Right atrium auricular region (tissue), 2 donors: ENCODE measurements at regions not wholly inside any gene's neighbourhood (a gene's known extent, or its start where the extent isn't known, plus 50 kb on each side); places are given as distances from the start of the nearest gene placed in this dataset.

Source experiments
- DNase-seq: peaks from one replicate; pipeline ENCODE4 v3.0.0-alpha.2; 2019; ENCODE audit warnings: low spot score
- H3K27ac ChIP-seq, 2 donors: fragments of 200-600 bp; sonication (generic); 1 replicate in 1 of 2; 2 replicates in 1 of 2; pipeline ENCODE4 v1.5.1; 2016 to 2019
- H3K27me3 ChIP-seq, 2 donors: fragments of 200-600 bp; sonication (generic); one replicate each; pipeline versions ENCODE4 v1.5.1 to v1.6.0; 2017 to 2019
- H3K36me3 ChIP-seq: fragments of 200-600 bp; sonication (generic); one replicate; pipeline ENCODE4 v1.5.1; 2016
- H3K4me1 ChIP-seq, 2 donors: fragments of 200-600 bp; sonication (generic); one replicate each; pipeline versions ENCODE4 v1.5.1 to v1.6.0; 2017 to 2019
- H3K4me3 ChIP-seq, 2 donors: fragments of 200-600 bp; sonication (generic); 1 replicate in 1 of 2; 2 replicates in 1 of 2; pipeline ENCODE4 v1.5.1; 2017 to 2019; ENCODE audit warnings: mild to moderate bottlenecking in 1 of 2, moderate library complexity in 1 of 2
- H3K9me3 ChIP-seq, 2 donors: fragments of 200-600 bp; sonication (generic); one replicate each; pipeline ENCODE4 v1.5.1; 2019
- TF ChIP-seq, protein P1 (sequence below), 2 donors: fragments of 200-600 bp; sonication (generic); IDR thresholded peaks; one replicate each; pipeline ENCODE4 v1.5.1; 2019; ENCODE audit warnings: antibody characterized with exemption in 2 of 2

DNA sequence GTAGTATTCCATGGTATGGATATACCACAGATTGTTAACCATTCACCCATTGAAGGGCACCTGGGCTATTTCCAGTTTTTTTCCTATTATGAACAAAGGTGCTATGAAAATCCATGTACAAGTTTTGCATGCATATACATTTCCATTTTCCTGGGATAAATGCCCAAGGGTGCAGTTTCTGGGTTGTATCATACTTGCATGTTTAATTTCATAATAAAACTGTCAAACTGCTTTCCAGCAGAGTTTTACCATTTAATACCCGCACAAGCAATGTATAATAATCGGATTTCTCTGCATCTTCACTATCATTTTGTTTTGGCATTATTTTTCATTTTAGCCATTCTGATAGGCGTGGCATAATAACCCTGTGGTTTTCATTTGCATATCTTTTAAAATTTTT lies 154.3 kb upstream of the CXCL12 start:
- Histone ChIP-seq H3K4me3 (no peak overlapping the region), H3K4me1 (no peaks in the 10 kb centered on the region), H3K27ac (no peak overlapping the region), H3K9me3 (no peaks in the 10 kb centered on the region), H3K36me3 (no peaks in the 10 kb centered on the region), H3K27me3 (no peaks in the 10 kb centered on the region)
- TF ChIP-seq, protein P1, sequence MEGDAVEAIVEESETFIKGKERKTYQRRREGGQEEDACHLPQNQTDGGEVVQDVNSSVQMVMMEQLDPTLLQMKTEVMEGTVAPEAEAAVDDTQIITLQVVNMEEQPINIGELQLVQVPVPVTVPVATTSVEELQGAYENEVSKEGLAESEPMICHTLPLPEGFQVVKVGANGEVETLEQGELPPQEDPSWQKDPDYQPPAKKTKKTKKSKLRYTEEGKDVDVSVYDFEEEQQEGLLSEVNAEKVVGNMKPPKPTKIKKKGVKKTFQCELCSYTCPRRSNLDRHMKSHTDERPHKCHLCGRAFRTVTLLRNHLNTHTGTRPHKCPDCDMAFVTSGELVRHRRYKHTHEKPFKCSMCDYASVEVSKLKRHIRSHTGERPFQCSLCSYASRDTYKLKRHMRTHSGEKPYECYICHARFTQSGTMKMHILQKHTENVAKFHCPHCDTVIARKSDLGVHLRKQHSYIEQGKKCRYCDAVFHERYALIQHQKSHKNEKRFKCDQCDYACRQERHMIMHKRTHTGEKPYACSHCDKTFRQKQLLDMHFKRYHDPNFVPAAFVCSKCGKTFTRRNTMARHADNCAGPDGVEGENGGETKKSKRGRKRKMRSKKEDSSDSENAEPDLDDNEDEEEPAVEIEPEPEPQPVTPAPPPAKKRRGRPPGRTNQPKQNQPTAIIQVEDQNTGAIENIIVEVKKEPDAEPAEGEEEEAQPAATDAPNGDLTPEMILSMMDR (IDR thresholded peaks at IDR 0.05) = no peak
- no peak for DNase-seq

DNA sequence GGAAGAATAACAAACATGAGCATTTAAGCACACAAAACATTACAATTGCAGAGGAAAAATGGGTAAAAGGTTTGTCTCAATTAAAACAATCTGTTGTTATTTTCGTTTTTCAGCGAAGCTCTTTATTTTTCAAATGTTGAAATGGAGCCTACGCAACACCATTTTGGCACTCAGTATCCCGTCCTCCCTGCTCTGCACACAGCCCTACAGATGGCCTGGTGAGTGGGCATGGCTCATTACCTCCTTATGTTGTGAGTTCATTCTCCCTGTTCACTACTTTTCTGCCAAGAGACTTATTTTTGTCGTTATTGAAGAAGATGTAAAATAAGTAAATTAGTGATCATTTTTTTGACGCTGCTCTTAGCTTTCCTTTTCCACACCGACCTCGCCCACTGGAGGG lies 167.8 kb upstream of the CXCL12 start:
- Histone ChIP-seq H3K27ac (no peak overlapping the region), H3K4me3 (no peak overlapping the region), H3K27me3 (no peaks in the 10 kb centered on the region), H3K4me1 (no peaks in the 10 kb centered on the region), H3K36me3 (no peaks in the 10 kb centered on the region), H3K9me3 (peaks cover 0 to 8% of the 10 kb centered on the region in 2 donors)
- TF ChIP-seq, protein P1 (IDR thresholded peaks at IDR 0.05) = no peak
- no peak for DNase-seq

DNA sequence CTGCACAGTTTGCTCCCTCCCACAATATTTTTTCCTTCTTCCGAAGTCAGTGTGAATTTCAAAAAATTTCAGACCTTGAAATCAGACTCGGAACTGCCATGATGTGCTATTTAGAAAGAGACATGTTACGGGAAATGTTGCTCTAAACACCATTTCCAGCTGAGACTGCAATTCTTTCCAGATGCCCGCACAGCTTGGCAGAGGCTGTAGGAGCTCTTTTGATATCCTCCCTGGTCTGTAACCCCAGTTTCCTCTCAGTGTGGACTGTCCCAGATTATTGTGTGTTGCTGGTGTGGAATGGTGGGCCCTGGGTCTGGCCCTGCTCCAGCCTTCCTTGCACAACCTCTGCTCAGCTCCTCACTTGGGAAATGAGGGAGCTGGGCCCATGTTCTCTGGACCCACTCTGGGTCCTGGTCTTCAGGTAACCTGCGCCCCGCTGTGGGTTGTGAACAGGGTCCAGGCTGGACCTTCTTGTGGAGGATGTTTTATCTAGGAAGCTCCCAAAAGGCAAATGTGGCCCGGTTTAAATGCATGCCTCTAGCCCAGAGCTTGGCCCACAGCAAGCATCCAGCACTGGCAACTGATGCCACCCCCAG lies 172.8 kb upstream of the CXCL12 start:
- no peaks in the 10 kb centered on the region for H3K4me1 ChIP-seq
- no peak overlapping the region for H3K27ac ChIP-seq
- no peaks in the 10 kb centered on the region for H3K27me3 ChIP-seq
- no peak for DNase-seq
- no peak overlapping the region for H3K4me3 ChIP-seq
- TF ChIP-seq, protein P1 (IDR thresholded peaks at IDR 0.05) = no peak
- no peaks in the 10 kb centered on the region for H3K9me3 ChIP-seq
- no peaks in the 10 kb centered on the region for H3K36me3 ChIP-seq

DNA sequence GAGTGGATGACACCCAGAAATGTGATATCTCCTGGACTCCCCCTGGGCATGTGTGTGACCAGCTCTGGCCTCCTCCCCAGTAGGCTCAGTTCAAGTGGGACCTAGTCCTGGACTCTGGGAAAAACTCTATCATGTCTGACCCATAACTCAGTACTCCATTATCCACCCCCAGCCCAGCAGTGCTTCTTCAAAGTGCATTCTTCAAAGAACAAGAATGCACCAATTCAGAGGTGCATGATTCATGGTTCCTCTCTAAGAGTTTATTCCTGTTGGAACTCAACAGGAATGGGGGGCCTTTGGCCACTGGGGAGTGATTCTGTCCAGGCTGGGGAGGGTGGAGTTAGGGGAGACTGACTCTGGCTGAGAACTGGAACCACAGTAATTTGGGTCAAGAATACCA lies 173.6 kb upstream of the CXCL12 start:
- H3K27ac ChIP-seq = no peak overlapping the region
- no peaks in the 10 kb centered on the region for H3K27me3 ChIP-seq
- TF ChIP-seq, protein P1 (IDR thresholded peaks at IDR 0.05) = no peak
- H3K4me3 ChIP-seq = no peak overlapping the region
- no peak for DNase-seq
- H3K9me3 ChIP-seq = no peaks in the 10 kb centered on the region
- H3K36me3 ChIP-seq = no peaks in the 10 kb centered on the region
- no peaks in the 10 kb centered on the region for H3K4me1 ChIP-seq

DNA sequence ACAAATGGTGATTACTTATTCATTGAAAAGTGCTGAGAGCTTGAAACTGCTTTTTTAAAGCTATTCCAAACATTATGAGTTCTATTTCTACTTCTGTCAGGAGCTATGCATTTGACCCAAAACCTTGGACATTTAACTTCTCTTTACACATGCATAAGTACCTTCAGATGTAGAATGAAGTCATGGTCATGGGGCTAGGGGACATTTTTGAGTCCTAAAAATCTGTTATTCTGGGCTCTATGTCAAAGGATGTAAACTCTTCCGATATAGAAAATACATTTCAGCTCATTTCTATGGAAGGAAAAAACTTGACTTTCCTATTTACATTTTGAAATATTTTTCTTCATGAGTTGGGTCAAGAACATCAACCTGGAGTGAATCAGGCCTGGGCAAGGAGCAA lies 179.5 kb upstream of the CXCL12 start:
- TF ChIP-seq, protein P1 (IDR thresholded peaks at IDR 0.05) = no peak
- H3K9me3 ChIP-seq = no peaks in the 10 kb centered on the region
- no peak for DNase-seq
- H3K36me3 ChIP-seq = no peaks in the 10 kb centered on the region
- no peaks in the 10 kb centered on the region for H3K27me3 ChIP-seq
- no peaks in the 10 kb centered on the region for H3K4me1 ChIP-seq
- no peak overlapping the region for H3K27ac ChIP-seq
- H3K4me3 ChIP-seq = no peak overlapping the region

DNA sequence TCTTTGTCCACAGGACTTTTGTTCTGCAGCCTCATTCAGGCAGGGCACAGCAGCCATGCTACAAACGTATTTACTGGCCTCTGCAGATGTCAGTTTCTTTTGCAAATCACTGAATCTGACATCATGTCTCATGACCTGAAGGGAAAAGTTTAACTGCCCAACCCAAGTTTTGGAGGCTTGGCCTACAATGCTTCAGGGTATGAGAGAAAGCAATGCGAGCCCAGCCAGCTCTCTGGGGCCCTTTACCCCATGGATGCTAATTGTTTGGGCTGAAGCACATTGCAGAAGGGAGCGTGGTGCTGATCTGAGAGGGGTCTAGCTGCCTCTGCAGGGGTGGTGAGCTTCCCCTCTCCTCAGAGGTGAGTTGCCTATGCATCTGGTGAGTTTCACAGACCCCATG lies 179.9 kb upstream of the CXCL12 start:
- TF ChIP-seq, protein P1 (IDR thresholded peaks at IDR 0.05) = no peak
- no peak for DNase-seq

More for the DNA sequence above, 179.9 kb upstream of the CXCL12 start:
- H3K4me1 ChIP-seq = peaks cover 0 to 3% of the 10 kb centered on the region in 2 donors
- no peaks in the 10 kb centered on the region for H3K27me3 ChIP-seq
- H3K4me3 ChIP-seq = no peak overlapping the region
- no peaks in the 10 kb centered on the region for H3K36me3 ChIP-seq
- no peaks in the 10 kb centered on the region for H3K9me3 ChIP-seq
- no peak overlapping the region for H3K27ac ChIP-seq
